Liver (tissue), 8 donors: ENCODE measurements at regions not wholly inside any gene's neighbourhood (a gene's known extent, or its start where the extent isn't known, plus 50 kb on each side); places are given as distances from the start of the nearest gene placed in this dataset.

Experiments
- DNase-seq: peaks from one replicate; pipeline ENCODE4 v3.0.0-alpha.2; 2017; ENCODE audit warnings: low spot score
- H3K27ac ChIP-seq, 2 donors: one replicate each; pipeline ENCODE4 v1.7.0; 2013; ENCODE audit warnings: inconsistent platforms in 2 of 2, low read length in 2 of 2, control low read depth in 1 of 2, low read depth in 1 of 2, mild to moderate bottlenecking in 1 of 2
- H3K27me3 ChIP-seq, 4 donors: one replicate each; pipeline versions ENCODE4 v1.6.1 to v1.7.0; 2013; ENCODE audit warnings: low read length in 3 of 4, inconsistent platforms in 1 of 4, mild to moderate bottlenecking in 1 of 4, moderate library complexity in 1 of 4; ENCODE audit not compliant: control insufficient read depth in 4 of 4, insufficient read depth in 4 of 4
- H3K36me3 ChIP-seq, 4 donors: one replicate each; pipeline versions ENCODE4 v1.6.1 to v1.7.0; 2013; ENCODE audit warnings: low read length in 3 of 4, mild to moderate bottlenecking in 3 of 4, low read depth in 1 of 4, moderate library complexity in 1 of 4; ENCODE audit not compliant: control insufficient read depth in 4 of 4, insufficient read depth in 3 of 4
- H3K4me1 ChIP-seq, 4 donors: one replicate each; pipeline versions ENCODE4 v1.6.1 to v1.7.0; 2013; ENCODE audit warnings: low read length in 3 of 4, mild to moderate bottlenecking in 3 of 4, moderate library complexity in 1 of 4; ENCODE audit not compliant: control insufficient read depth in 4 of 4, insufficient read depth in 4 of 4
- H3K4me3 ChIP-seq, 3 donors: one replicate each; pipeline versions ENCODE4 v1.6.1 to v1.7.0; 2013; ENCODE audit warnings: low read length in 3 of 3, control low read depth in 1 of 3, low read depth in 1 of 3, mild to moderate bottlenecking in 1 of 3
- H3K9ac ChIP-seq, 2 donors: one replicate each; pipeline ENCODE4 v1.7.0; 2013; ENCODE audit warnings: low read length in 2 of 2, mild to moderate bottlenecking in 2 of 2, moderate library complexity in 2 of 2, control low read depth in 1 of 2, low read depth in 1 of 2
- H3K9me3 ChIP-seq, 4 donors: one replicate each; pipeline versions ENCODE4 v1.6.1 to v1.7.0; 2013; ENCODE audit warnings: low read length in 3 of 4; ENCODE audit not compliant: control insufficient read depth in 4 of 4
- EGR1 ChIP-seq, 2 donors: IDR thresholded peaks; 2 replicates each; pipeline ENCODE4 v1.6.1; 2016 to 2018; ENCODE audit warnings: antibody characterized with exemption in 2 of 2, low read depth in 2 of 2
- FOXA1 ChIP-seq: IDR thresholded peaks from 2 replicates; pipeline ENCODE4 v1.6.1; 2016; ENCODE audit warnings: antibody characterized with exemption
- FOXA2 ChIP-seq: IDR thresholded peaks from 2 replicates; pipeline ENCODE4 v1.6.1; 2016; ENCODE audit warnings: antibody characterized with exemption
- GABPA ChIP-seq, 2 donors: IDR thresholded peaks in 1 of 2; conservative IDR thresholded peaks in 1 of 2; 2 replicates each; pipeline ENCODE4 v1.6.1; 2016; ENCODE audit warnings: antibody characterized with exemption in 2 of 2, mild to moderate bottlenecking in 1 of 2, moderate library complexity in 1 of 2
- HNF4A ChIP-seq, 2 donors: conservative IDR thresholded peaks; 2 replicates each; pipeline ENCODE4 v1.6.1; 2016; ENCODE audit warnings: antibody characterized with exemption in 2 of 2, mild to moderate bottlenecking in 2 of 2
- HNF4G ChIP-seq: IDR thresholded peaks from 2 replicates; pipeline ENCODE4 v1.6.1; 2016; ENCODE audit warnings: antibody characterized with exemption
- JUND ChIP-seq, 2 donors: IDR thresholded peaks; 2 replicates each; pipeline ENCODE4 v1.6.1; 2016; ENCODE audit warnings: antibody characterized with exemption in 2 of 2
- NR2F2 ChIP-seq: IDR thresholded peaks from 2 replicates; pipeline ENCODE4 v1.6.1; 2016; ENCODE audit warnings: antibody characterized with exemption
- RAD21 ChIP-seq, 2 donors: IDR thresholded peaks; 2 replicates each; pipeline ENCODE4 v1.6.1; 2016; ENCODE audit warnings: antibody characterized with exemption in 2 of 2, mild to moderate bottlenecking in 2 of 2
- SP1 ChIP-seq: IDR thresholded peaks from 2 replicates; pipeline ENCODE4 v1.6.1; 2018; ENCODE audit warnings: antibody characterized with exemption, mild to moderate bottlenecking
- TAF1 ChIP-seq: conservative IDR thresholded peaks from 2 replicates; pipeline ENCODE4 v1.6.1; 2016; ENCODE audit warnings: antibody characterized with exemption, mild to moderate bottlenecking
- YY1 ChIP-seq: IDR thresholded peaks from 2 replicates; pipeline ENCODE4 v1.6.1; 2016; ENCODE audit warnings: antibody characterized with exemption, mild to moderate bottlenecking
- WGBS: extraction: QIAGEN DNeasy Blood & Tissue Kit; methylation state at CpG from one replicate; pipeline ENCODE4 v1.1.7; 2013; 5-methylcytosine and 5-hydroxymethylcytosine counted together
- TF ChIP-seq, protein P1 (sequence below): IDR thresholded peaks from 2 replicates; pipeline ENCODE4 v1.6.1; 2016; ENCODE audit warnings: antibody characterized with exemption, mild to moderate bottlenecking
- TF ChIP-seq, protein P2 (sequence below): IDR thresholded peaks from 2 replicates; pipeline ENCODE4 v1.6.1; 2016; ENCODE audit warnings: antibody characterized with exemption
- TF ChIP-seq, protein P3 (sequence below): fragments of 150-350 bp; IDR thresholded peaks from 2 replicates; pipeline ENCODE4 v1.5.1; 2017; ENCODE audit warnings: improper control_type of control experiment, low read depth, low read length; ENCODE audit not compliant: missing input control
- TF ChIP-seq, protein P4 (sequence below): IDR thresholded peaks from 2 replicates; pipeline ENCODE4 v1.6.1; 2016; ENCODE audit warnings: antibody characterized with exemption
- donor health status: healthy.
- donor health status: healthy.
- donor health status: healthy.
- donor health status: healthy.
- donor health status: healthy.

DNA sequence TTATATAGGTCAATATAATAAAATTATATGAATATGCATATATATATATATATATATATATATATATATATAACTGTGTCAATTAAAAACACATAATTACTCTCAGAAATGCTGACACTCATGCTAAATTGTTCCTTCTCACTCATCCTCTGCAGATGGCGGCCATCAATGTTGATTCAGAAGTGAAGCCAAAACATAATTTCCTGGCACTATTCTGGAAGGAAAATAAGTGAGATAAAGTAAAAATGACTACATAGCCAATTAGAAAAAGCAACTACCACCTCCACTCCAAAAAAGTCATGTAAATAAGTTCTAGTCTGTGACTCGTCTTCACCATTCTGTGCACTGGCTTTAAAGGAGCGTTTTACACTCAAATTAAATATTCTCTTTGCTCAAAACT, 423.3 kb downstream of the EFNB2 start:
- no peaks in the 10 kb centered on the region for H3K9me3 ChIP-seq
- no peaks in the 10 kb centered on the region for H3K27me3 ChIP-seq
- TF ChIP-seq FOXA1 (no peak), SP1 (no peak)
- H3K4me3 ChIP-seq = no peak overlapping the region
- no peaks in the 10 kb centered on the region for H3K4me1 ChIP-seq
- H3K36me3 ChIP-seq = no peaks in the 10 kb centered on the region
- WGBS = 72% methylated on average over 3 of the region's 3 CpGs
- no peak overlapping the region for H3K27ac ChIP-seq
- no peak for DNase-seq
- no peak overlapping the region for H3K9ac ChIP-seq

DNA sequence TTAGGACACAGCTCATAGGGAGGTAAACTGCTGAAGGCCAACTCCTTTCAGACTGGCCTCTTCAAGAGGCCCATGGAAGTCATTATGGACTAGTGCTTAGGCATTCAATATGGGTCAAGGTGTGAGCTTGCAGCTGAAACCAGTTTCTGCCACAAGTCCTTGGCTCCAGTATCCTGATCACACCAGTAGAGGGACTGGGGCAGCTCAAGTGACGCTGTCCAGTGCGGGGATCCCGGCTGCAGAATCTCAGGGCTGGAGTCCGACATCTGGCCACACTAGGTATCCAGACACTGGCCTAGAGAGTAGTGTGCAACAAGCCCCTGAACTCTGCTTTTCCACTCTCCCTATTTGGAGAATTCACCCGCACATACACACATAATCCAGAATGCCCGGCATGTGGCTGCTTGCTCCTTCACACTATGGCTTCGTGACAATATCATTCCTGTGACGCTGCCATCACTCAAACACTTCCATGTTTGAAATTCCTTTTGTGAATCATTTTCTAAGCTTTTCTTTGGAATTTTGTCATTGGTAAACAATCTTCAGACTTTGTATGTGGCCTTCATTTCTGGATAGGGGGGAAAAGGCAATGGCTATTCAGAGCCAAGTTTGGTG, 425.1 kb downstream of the EFNB2 start:
- no peak for DNase-seq
- Histone ChIP-seq H3K9ac (no peak overlapping the region), H3K36me3 (no peaks in the 10 kb centered on the region), H3K9me3 (no peaks in the 10 kb centered on the region), H3K4me1 (no peaks in the 10 kb centered on the region), H3K27ac (no peak overlapping the region), H3K27me3 (no peaks in the 10 kb centered on the region), H3K4me3 (no peak overlapping the region)
- 69% methylated on average over 8 of the region's 8 CpGs for WGBS
- TF ChIP-seq FOXA1 (no peak), GABPA (IDR thresholded peaks at IDR 0.05 in 1 of 2, conservative IDR thresholded peaks at IDR 0.05 in 1 of 2) (no peak), FOXA2 (no peak), YY1 (no peak), HNF4G (no peak), EGR1 (IDR thresholded peaks at IDR 0.05; ENCODE audit: low read depth in 2 of 2) (no peak), TAF1 (no peak), NR2F2 (no peak), RAD21 (IDR thresholded peaks at IDR 0.05) (no peak), HNF4A (conservative IDR thresholded peaks at IDR 0.05) (no peak)
- TF ChIP-seq, protein P1, sequence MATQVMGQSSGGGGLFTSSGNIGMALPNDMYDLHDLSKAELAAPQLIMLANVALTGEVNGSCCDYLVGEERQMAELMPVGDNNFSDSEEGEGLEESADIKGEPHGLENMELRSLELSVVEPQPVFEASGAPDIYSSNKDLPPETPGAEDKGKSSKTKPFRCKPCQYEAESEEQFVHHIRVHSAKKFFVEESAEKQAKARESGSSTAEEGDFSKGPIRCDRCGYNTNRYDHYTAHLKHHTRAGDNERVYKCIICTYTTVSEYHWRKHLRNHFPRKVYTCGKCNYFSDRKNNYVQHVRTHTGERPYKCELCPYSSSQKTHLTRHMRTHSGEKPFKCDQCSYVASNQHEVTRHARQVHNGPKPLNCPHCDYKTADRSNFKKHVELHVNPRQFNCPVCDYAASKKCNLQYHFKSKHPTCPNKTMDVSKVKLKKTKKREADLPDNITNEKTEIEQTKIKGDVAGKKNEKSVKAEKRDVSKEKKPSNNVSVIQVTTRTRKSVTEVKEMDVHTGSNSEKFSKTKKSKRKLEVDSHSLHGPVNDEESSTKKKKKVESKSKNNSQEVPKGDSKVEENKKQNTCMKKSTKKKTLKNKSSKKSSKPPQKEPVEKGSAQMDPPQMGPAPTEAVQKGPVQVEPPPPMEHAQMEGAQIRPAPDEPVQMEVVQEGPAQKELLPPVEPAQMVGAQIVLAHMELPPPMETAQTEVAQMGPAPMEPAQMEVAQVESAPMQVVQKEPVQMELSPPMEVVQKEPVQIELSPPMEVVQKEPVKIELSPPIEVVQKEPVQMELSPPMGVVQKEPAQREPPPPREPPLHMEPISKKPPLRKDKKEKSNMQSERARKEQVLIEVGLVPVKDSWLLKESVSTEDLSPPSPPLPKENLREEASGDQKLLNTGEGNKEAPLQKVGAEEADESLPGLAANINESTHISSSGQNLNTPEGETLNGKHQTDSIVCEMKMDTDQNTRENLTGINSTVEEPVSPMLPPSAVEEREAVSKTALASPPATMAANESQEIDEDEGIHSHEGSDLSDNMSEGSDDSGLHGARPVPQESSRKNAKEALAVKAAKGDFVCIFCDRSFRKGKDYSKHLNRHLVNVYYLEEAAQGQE = no peak
- TF ChIP-seq, protein P2, sequence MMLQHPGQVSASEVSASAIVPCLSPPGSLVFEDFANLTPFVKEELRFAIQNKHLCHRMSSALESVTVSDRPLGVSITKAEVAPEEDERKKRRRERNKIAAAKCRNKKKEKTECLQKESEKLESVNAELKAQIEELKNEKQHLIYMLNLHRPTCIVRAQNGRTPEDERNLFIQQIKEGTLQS = no peak
- TF ChIP-seq, protein P3, sequence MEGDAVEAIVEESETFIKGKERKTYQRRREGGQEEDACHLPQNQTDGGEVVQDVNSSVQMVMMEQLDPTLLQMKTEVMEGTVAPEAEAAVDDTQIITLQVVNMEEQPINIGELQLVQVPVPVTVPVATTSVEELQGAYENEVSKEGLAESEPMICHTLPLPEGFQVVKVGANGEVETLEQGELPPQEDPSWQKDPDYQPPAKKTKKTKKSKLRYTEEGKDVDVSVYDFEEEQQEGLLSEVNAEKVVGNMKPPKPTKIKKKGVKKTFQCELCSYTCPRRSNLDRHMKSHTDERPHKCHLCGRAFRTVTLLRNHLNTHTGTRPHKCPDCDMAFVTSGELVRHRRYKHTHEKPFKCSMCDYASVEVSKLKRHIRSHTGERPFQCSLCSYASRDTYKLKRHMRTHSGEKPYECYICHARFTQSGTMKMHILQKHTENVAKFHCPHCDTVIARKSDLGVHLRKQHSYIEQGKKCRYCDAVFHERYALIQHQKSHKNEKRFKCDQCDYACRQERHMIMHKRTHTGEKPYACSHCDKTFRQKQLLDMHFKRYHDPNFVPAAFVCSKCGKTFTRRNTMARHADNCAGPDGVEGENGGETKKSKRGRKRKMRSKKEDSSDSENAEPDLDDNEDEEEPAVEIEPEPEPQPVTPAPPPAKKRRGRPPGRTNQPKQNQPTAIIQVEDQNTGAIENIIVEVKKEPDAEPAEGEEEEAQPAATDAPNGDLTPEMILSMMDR = no peak

DNA sequence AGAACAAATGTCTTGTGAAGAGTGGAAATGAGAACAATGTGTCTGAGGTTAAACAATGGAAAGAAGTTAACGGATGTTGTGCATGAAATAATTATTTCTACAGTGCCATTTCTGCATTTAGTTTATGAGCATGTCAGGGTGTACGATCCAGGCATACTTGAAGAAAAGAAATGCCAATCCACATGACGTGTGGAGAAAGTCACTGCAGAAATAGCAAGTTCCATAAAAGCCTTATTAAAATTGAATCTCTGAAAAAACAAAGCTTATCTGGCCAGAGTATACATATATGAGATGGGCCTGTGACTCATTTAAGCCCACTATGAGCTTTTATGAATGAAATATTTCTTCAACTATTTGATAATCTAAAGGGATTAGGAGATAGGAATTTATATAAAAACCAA, 426.1 kb downstream of the EFNB2 start:
- H3K4me1 ChIP-seq = no peaks in the 10 kb centered on the region
- no peak overlapping the region for H3K4me3 ChIP-seq
- WGBS = 74% methylated on average over 3 of the region's 3 CpGs
- H3K9me3 ChIP-seq = no peaks in the 10 kb centered on the region
- no peaks in the 10 kb centered on the region for H3K36me3 ChIP-seq
- no peak for DNase-seq
- H3K27ac ChIP-seq = no peak overlapping the region
- H3K9ac ChIP-seq = no peak overlapping the region
- no peaks in the 10 kb centered on the region for H3K27me3 ChIP-seq
- TF ChIP-seq JUND (IDR thresholded peaks at IDR 0.05) (no peak), TAF1 (no peak), HNF4G (no peak), SP1 (no peak)
- TF ChIP-seq, protein P4, sequence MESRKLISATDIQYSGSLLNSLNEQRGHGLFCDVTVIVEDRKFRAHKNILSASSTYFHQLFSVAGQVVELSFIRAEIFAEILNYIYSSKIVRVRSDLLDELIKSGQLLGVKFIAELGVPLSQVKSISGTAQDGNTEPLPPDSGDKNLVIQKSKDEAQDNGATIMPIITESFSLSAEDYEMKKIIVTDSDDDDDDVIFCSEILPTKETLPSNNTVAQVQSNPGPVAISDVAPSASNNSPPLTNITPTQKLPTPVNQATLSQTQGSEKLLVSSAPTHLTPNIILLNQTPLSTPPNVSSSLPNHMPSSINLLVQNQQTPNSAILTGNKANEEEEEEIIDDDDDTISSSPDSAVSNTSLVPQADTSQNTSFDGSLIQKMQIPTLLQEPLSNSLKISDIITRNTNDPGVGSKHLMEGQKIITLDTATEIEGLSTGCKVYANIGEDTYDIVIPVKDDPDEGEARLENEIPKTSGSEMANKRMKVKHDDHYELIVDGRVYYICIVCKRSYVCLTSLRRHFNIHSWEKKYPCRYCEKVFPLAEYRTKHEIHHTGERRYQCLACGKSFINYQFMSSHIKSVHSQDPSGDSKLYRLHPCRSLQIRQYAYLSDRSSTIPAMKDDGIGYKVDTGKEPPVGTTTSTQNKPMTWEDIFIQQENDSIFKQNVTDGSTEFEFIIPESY = no peak
- TF ChIP-seq, protein P3 = no peak
